GM18517 (cell line): ENCODE measurements at regions not wholly inside any gene's neighbourhood (a gene's known extent, or its start where the extent isn't known, plus 50 kb on each side); places are given as distances from the start of the nearest gene placed in this dataset.

ENCODE experiments used
- ATAC-seq: cut with Tn5 transposase; IDR thresholded peaks from one replicate; pipeline ENCODE4 v1.9.1; 2021; ENCODE audit warnings: mild to moderate bottlenecking, moderate library complexity; ENCODE audit not compliant: unreplicated experiment

DNA sequence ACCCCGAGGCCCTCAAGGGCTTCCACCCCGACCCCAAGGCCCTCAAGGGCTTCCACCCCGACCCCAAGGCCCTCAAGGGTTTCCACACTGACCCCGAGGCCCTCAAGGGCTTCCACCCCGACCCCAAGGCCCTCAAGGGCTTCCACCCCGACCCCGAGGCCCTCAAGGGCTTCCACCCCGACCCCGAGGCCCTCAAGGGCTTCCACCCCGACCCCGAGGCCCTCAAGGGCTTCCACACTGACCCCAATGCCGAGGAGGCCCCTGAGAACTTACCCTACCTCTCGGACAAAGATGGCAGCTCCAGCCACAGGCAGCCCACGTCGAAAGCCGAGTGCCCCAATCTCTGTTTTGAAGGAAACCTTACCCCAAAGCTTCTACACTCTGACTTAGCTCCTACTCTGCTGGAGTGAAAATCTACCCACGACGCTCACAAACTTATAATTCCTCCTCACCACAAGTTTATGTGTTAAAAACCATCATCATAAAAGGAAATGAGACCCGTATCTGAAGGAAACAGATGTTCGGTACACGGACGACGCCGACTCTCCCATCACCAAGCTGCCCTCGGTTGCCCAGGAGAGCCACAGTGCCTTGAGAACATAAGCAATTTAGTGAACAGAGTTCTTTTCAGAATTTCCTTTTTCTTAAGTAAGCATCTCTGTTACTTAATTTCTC is 61.2 kb upstream of the RPH3AL start:
- no peak for ATAC-seq

GRCh38 chr17:413016-413350 is 60.4 kb upstream of the RPH3AL start:
- no peak for ATAC-seq

DNA sequence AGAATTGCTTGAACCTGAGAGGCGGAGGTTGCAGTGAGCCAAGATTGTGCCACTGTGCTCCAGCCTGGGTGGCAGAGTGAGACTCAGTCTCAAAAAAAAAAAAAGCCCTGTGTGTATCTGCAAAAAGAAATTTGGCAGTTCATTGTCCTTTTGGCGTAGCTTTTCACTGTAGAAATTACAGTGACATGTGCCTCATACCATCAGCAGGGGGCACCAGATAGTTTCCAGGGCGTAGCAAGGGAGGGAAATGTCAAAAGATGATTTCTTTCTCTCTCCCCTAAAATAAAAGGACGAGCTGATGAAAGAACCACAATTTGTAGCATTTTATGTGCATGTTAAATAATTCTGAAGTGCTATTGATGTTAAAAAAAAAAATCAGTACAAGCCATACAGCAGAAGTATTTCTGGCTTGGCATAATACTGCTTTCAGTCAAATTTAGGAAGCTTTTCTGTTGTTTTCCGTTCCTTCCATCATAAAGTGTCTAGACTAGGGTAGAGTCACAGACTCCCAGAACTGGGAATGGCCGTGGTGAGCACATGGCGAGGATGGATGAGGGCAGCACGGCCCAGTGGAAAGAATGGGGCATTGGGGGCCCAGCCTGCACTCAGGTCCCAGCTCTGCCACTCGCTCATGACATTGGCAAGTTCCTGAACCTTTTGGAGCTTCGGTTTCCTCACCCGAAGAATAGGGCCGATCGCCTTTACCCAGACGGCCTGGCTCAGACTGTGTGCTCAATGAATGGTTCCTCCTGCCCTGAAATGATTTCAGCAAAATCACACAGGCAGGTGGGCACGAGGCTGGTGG is 59.8 kb upstream of the RPH3AL start:
- no peak for ATAC-seq

DNA sequence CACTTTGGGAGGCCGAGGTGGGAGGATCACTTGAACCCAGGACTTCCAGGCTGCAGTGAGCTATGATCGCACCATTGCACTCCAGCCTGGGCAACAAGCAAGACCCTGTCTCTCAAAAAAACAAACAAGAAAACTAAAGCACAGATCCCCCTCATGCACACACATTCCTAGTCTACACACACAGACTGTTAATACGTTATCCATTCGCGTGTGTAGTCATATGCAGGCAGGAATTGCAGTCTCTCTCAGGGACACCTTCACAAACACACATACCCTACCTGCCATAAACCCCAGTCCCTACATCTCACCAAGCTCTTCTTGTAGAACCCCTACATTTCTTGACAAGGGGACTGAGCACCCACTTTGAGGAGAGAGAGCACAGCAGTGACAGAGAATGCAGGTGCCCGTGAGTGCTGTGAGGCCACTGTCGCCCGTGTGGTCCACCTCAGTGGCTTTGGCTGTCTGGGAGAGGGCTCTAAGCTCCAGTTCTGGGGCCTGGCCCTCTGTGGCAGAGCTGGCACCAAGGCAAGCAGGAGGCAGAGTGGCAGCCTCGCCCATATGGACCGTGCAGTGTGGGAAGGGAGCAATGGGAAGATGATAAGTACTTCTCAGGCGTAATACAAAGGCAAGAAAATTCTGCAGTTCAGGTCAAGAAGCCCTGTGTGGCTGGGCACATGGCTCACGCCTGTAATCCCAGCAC is 59.0 kb upstream of the RPH3AL start:
- ATAC-seq, result no peak

GRCh38 chr17:410543-411401 is 58.2 kb upstream of the RPH3AL start:
- ATAC-seq, result no peak

- ATAC-seq, result peak; percentile 83
These were observed 57.4 kb upstream of the RPH3AL start for GRCh38 chr17:409848-410542.

- ATAC-seq, result peak; percentile 4
These were observed 56.8 kb upstream of the RPH3AL start for GRCh38 chr17:409308-409847.

DNA sequence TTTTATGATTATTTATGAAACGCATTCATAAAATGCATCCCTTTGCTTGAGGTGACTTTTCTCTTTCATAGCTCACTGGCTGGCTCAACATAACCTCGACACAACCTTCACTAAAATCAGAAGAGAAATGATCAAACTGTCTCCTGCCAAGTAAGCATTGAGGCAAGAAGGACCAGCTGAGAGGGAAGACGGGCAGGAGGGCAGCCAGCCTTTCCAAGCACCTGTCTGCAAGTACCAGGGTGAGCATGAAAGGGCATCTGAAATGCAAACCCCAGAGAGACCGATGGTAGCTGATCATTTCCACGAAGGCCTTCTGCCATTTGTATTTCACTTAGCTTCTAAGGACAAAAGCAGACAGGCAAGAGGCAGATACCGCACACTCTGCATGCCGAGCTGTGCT is 52.1 kb upstream of the RPH3AL start:
- ATAC-seq, result no peak
